Coronary artery (tissue), 2 donors: ENCODE measurements at regions not wholly inside any gene's neighbourhood (a gene's known extent, or its start where the extent isn't known, plus 50 kb on each side); places are given as distances from the start of the nearest gene placed in this dataset.
A peak's percentile ranks its signal among the peaks of the same experiment; 100 is the strongest.

Experiments
- DNase-seq: peaks from one replicate; pipeline ENCODE4 v3.0.0-alpha.2; 2017; ENCODE audit warnings: low spot score
- H3K27ac ChIP-seq, 2 donors: fragments of 200-600 bp; sonication (generic); one replicate each; pipeline ENCODE4 v1.5.1; 2016 to 2019
- H3K4me3 ChIP-seq: fragments of 200-600 bp; sonication (generic); 2 replicates; pipeline ENCODE4 v1.5.1; 2016; ENCODE audit warnings: mild to moderate bottlenecking, moderate library complexity
- TF ChIP-seq, protein P1 (sequence below): fragments of 200-600 bp; sonication (generic); IDR thresholded peaks from one replicate; pipeline ENCODE4 v1.5.1; 2019; ENCODE audit warnings: antibody characterized with exemption

DNA sequence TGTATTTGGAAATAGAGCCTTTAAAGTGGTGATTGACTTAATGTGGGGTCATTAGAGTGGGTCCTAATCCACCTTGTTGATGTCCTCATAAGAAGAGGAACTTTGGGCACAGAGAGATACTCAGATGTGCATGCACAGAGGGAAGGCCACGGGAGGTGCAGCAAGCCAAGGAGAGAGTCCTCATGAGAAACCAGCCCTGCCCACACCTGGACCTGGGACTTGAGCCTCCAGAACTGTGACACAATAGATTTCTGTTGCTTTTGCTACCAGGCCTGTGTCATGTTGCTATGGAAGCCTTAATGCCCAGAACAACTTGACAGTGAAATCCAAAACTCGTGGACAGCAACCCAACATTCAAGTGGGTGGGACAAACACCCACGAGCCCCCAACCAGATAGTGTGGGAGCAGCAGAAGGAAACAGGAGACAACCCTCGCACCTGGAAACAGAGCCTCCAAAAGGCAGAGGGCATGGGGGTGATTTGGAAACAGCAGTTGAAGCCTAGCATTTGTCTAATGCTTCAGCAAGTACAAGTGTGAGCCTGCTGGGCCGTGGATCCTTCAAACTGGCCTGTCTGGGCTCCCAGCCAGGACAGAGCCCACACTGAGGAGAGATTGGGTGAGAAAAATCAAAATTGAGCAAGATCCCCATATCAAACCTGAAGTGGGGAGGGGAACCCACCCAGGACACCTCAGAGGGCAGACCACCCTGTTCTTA, 201.0 kb upstream of the CST7 start:
- peak; percentile 40 for DNase-seq
- no peak overlapping the region for H3K4me3 ChIP-seq
- no peak overlapping the region for H3K27ac ChIP-seq
- TF ChIP-seq, protein P1, sequence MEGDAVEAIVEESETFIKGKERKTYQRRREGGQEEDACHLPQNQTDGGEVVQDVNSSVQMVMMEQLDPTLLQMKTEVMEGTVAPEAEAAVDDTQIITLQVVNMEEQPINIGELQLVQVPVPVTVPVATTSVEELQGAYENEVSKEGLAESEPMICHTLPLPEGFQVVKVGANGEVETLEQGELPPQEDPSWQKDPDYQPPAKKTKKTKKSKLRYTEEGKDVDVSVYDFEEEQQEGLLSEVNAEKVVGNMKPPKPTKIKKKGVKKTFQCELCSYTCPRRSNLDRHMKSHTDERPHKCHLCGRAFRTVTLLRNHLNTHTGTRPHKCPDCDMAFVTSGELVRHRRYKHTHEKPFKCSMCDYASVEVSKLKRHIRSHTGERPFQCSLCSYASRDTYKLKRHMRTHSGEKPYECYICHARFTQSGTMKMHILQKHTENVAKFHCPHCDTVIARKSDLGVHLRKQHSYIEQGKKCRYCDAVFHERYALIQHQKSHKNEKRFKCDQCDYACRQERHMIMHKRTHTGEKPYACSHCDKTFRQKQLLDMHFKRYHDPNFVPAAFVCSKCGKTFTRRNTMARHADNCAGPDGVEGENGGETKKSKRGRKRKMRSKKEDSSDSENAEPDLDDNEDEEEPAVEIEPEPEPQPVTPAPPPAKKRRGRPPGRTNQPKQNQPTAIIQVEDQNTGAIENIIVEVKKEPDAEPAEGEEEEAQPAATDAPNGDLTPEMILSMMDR = no peak

DNA sequence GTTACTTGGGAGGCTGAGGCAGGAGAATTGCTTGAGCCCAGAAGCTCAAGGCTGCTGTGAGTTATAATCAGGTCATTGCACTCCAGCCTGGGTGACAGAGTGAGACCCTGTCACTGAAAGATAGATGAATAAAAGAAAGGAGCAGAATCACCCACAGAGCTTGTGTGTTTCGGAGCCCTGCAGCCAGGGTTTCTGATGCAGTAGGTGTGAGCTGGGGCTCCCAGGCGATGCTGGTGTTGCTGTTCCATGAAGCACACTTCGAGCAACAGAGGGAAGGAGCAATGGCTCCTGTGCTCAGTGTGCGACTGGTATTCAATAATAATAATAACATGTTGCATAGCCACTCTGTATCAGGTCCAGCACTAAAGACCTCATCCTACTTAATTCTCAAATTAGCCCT, 197.5 kb upstream of the CST7 start:
- peak; percentile 24 for DNase-seq
- TF ChIP-seq, protein P1 = no peak
- H3K27ac ChIP-seq = no peak overlapping the region
- H3K4me3 ChIP-seq = no peak overlapping the region

DNA sequence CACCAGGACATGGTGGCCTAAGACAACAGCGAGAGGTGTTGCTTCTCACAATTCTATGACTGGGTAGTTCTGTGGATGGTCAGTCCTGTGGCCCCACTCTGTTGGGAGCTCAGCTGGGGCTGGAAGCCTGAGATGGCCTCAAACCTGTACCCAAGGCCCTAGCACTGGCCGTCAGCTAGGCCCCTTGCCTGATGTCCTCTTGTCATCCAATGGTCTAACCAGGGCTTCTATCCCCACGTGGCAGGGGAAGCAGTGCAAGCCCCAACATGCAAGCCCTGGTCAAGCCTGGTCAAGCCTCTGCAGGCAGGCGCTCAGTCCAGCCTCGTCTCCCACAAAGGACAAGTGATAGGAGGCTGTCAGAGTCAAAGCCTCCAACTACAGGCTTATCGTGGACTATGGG, 196.5 kb upstream of the CST7 start:
- TF ChIP-seq, protein P1 = no peak
- DNase-seq = peak; percentile 33
- Histone ChIP-seq H3K27ac (no peak overlapping the region), H3K4me3 (no peak overlapping the region)

DNA sequence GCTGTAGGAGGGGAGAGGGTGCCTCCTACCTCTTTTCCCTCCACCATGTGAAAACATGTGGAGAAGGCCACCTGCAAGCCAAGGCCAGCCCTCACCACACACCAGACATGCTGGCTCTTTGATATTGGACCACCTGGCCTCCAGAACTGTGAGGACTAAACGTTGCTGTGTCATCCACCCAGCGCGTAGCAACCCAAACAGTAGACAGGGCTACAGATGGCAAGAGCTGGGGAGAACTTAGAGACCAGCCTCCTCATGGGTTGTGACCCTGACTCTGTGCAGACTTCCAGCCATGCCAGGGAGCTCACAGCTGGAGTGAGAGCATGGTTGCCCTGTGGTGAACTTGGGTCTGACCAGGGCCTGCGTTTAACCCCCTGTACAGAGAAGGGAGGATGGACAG, 195.9 kb upstream of the CST7 start:
- no peak overlapping the region for H3K27ac ChIP-seq
- TF ChIP-seq, protein P1 = no peak
- peak; percentile 64 for DNase-seq
- H3K4me3 ChIP-seq = no peak overlapping the region

DNA sequence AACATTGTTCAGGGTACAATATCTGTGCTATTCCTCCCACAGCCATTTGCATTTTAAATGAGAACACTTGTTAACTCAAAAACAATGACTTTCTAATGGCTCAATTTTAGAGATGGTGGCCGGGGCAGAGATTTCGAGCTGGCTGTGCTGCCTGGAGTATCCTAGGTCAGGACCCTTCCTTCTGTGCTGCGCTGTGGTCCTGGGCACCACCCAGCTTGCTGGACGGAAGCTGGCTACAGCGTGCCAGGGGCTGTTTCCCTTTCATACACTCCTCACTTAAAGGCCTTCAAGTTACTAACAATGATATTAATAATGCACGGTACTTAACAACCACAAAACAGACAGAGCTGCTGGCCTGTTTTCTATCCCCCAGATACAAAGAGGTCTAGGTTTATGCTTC, 194.4 kb upstream of the CST7 start:
- no peak overlapping the region for H3K27ac ChIP-seq
- no peak overlapping the region for H3K4me3 ChIP-seq
- TF ChIP-seq, protein P1 = no peak
- peak; percentile 33 for DNase-seq

DNA sequence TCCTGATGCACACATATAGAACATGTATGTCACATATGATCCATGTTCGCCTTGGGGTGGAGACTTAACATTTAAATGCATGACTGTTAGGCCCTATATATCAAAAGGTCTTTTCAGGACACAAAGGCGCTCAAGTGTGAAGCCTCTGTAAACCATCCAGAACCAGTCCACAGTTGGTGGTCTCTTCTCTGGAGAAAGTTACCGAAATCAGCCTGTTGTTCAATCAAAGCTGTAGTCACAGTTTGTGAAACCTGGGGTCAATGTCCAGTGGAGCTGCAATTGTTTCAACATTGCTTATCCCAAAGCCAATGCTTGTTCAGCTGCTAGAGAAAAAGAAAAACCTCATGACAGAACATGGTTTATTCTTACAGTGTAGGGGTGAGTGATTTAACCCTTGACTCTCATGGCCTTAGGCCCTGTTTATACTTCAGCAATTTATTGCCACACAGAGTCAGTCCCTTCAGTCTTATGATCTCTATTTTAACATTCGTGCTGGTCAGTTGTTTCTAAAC, 193.6 kb upstream of the CST7 start:
- Histone ChIP-seq H3K4me3 (no peak overlapping the region), H3K27ac (no peak overlapping the region)
- DNase-seq = peak; percentile 16
- TF ChIP-seq, protein P1 = no peak

DNA sequence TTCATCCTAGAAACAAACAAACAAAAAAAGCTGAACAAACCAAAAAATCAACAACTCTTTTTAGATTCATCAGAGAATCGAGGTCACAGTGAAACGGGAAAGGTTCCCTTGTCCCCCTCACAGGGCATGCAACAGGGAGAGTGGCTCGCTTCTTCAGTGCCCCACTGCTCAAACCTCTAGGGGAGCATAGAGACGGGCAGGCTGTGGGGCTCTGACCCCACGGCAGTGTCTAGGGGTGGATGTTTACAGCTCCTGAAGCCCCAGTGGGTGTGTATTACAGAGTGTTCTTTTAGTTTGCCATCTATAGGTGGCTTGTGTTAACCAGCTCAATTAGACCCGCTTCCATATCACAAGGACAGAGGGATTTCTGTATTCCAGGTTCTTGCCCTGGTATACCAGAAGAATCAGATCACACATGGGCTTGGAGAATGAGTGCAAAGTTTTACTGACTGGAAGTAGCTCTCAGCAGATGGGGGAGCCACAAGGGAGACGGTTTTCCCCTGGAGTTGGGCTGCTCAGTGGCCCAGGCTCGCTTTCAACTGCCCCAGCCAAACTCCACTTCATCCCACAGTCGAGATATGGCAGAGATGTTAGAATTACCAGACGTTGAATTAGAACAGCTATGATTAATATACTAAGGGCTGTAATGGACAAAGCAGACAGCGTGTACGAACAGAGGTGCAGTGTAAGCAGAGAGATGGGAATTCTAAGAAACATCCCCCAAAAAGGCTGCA, 192.6 kb upstream of the CST7 start:
- TF ChIP-seq, protein P1 = no peak
- no peak overlapping the region for H3K4me3 ChIP-seq
- DNase-seq = peak; percentile 40
- H3K27ac ChIP-seq = no peak overlapping the region
